GM21447 (cell line): ENCODE measurements at regions not wholly inside any gene's neighbourhood (a gene's known extent, or its start where the extent isn't known, plus 50 kb on each side); places are given as distances from the start of the nearest gene placed in this dataset.
"Not testable (repeated sequence)": the region's sequence is repeated elsewhere in the genome, so short reads cannot be mapped to it uniquely, and the experiment has no call there.

Source experiments
- ATAC-seq: cut with Tn5 transposase; IDR thresholded peaks from one replicate; pipeline ENCODE4 v1.9.1; 2021; ENCODE audit not compliant: unreplicated experiment

DNA sequence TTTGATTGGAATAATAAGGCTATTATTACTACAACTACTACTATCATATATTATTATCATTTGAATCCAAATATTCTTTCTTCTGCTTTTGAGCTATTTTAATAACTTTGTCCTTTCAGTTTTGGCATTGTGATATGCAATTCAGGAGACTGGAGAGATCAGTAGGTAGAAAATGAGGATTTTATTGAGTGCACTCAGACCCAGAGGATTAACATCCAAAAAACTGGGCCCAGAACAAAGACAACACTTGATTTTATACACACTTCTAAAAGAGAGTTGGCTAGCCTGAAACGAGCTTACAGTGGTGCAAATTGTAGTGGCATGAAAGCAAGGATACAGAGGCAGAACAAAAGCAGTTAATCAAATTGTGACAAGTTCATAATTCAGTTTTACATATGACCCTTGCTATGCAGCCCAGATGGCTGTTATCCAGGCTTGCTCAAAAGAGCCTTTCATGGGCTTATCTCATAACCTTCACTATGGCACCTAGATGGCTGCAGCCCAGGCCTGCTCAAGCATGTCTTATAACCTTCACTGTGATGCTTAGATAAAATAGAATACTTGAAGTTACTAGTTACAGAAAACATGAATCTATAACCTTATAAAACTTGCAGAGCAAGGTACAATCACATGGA is 796.3 kb upstream of the RAG2 start:
- no peak for ATAC-seq

DNA sequence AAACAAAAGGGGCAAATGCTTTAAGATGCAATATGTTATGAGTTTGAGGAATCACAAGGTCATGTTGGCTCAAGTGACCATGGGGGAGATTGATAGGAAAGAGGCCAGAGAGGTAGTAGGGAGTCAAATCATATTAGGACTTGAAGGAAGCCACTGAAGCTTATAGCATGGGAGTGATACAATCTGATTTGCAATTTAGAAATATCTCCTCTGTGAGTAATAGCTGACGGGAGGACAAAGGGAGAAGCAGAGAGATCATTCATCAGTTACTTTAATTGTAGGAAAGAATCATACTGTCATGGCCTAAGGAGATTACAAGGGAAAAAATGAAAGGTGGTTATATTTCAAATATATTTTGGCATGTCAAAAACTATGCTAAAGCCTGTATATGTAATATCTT is 793.6 kb upstream of the RAG2 start:
- no peak for ATAC-seq

DNA sequence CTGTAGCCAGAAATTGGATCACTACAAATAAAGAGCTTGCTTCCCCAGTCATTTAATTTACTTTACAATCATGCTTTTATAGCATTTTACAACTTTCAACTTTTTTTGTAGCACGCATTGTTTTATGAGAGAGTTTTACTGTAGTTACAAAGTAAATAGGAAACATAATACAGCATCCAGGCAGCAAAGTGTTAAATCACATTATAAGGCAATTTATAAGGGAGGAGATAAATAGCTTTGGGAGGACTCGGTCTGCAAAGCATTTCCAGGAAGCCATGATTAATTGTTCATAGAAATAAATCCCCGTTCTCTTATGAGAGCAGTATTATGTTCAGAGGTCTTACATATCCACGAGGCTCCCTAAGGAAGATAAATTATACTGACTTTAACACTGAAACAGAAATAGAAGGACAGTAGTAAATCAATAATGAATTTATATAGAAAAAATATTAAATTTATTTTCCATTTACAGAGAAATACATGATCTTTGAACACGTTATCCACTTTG is 792.6 kb upstream of the RAG2 start:
- no peak for ATAC-seq

DNA sequence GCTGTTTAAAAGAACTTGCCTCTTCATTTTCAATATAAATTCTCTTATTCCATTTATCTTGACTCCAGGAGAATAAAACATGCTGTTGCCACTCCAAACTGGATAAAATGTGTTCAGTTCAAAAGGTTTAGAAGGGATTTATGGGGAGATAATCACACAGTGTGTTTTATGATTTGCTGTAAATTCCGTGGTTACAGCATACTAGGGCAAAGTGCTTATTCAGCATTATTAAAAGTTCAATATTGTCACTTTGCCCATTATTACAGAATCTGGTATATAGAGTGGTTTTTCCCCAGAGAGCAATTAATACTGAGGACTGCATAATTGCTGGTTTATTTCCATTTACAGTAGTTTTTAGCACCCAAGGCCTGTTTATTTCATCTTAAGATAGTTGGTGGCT is 780.9 kb upstream of the RAG2 start:
- no peak for ATAC-seq

DNA sequence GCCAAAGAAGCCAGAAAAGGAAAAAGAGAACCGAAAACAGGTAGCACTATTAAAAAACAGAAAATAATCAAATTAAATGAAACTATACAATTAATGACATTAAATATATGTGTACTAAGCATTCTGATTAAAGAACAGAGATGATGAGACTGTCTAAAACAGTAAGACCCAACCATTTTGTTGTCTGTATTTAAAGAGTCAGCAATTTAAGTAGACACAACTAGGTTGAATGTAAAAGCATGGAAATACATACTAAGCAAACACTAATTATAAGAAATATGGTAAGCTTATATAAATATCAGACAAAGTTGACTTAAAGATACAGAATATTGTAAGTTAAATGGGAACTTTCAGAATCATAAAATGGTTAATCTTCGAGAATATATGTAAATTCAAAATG is 774.6 kb upstream of the RAG2 start:
- no peak for ATAC-seq

DNA sequence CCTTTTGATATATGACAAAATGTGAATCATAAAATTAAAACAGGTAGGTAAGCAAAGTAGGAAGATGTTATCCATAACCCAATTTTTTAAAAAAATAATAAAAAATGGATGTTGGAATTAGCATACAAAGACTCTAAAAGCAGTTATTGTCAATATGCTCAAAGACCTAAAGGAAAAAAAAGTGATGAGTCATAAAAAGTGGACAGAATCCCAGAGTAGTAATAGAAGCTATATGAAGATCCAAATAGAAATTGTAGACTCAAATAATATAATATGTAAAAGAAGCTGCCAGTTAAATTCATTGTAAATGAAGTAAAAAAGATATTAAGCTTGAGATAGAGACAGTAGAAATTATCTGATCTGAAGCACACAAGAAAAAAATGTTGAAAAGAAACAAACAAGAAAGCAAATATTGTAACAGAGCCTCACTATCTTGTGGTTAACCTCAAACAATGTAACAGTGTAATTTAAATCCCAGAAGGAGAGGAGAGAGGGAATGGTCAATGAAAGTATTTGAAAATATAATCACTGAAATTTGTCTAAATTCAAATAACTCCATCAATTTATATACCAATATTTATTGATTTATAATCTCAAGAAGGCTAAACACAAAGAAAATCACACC is 773.4 kb upstream of the RAG2 start:
- no peak for ATAC-seq

DNA sequence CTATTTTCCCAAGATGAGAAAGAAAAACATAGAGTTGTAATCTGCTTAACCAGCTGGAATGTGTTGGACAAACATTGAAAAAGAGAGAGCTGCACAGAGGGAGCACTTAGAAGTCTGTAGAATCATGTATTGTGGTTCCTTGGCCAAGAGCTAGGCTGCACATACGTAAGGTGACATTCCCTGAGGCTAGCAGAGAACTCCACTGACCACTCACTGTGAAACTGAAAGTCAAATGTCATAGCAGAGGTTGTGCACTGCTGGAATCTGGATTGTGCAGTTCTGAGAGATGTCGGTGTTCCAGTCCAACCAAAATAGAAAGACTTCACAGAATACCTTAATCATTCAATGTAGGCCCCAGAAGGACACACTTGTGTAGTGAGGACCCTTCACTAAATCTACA is 772.8 kb upstream of the RAG2 start:
- no peak for ATAC-seq

- ATAC-seq, result no peak
Observed at GRCh38 chr11:37364246-37364839, 766.3 kb upstream of the RAG2 start.

GRCh38 chr11:37353192-37353591 is 755.2 kb upstream of the RAG2 start:
- ATAC-seq, result no peak

DNA sequence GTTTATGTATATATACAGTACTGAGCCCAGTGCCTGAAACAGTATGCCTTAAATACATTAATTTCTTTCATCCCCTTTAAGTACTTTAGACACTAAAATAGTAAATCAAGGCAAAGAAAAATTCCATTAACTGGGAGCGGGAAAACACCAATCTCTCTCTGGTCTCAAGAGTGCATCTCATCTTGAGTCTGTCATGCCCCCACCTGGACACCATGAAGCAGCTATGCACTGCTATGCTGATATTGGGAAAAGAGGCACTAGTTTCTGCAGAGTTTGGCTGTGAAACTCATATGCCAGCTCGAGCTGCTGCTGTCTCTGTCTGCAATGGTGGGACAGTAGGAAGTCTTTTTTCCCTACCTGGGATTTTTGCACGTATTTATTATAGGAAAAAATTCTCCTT is 754.4 kb upstream of the RAG2 start:
- ATAC-seq, result no peak

DNA sequence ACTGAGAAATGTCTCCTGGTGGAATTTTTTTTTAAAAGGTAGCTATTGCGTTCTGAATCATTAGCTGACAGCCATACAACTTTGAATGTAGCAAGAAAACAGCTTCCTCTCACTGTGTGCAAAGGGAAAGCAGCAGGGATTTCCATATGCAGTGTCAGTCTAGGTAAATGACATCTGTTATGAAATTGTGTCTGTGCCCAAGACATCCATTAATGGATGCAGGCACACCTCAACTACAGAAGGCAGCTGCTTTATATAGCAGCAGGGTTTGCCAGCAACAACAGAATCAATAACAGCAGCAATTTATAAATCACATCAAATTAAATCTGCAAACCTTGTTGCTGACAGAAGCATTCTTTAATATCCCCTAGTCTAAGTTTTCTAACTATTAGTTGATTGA is 745.3 kb upstream of the RAG2 start:
- no peak for ATAC-seq

DNA sequence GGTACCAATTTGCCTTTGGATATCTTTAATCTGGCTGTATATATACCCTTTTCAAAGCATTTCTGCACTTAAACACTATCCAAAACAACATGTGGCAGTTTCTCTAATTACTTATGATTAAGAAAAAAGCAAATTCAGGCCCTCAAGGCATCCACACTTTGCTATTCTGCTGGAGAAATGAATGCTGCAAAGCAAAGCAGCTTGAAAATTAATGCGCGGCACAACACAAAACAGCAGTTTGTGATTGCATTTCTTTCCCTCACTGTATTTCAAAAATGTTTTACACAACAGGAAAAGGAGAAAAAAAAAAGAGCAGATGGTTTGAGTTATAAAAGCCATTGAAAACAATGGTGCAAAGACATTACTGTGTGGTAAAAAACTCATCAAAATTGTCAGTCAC is 738.4 kb upstream of the RAG2 start:
- ATAC-seq, result no peak

GRCh38 chr11:37333345-37333744 is 735.3 kb upstream of the RAG2 start:
- no peak for ATAC-seq

GRCh38 chr11:37323843-37324242 is 725.8 kb upstream of the RAG2 start:
- no peak for ATAC-seq

- ATAC-seq, result no peak
Observed at GRCh38 chr11:37322333-37323194, 724.5 kb upstream of the RAG2 start.

- no peak for ATAC-seq
Observed at GRCh38 chr11:37320921-37321320, 722.9 kb upstream of the RAG2 start.

- no peak for ATAC-seq
Observed at GRCh38 chr11:37317803-37318202, 719.8 kb upstream of the RAG2 start.

DNA sequence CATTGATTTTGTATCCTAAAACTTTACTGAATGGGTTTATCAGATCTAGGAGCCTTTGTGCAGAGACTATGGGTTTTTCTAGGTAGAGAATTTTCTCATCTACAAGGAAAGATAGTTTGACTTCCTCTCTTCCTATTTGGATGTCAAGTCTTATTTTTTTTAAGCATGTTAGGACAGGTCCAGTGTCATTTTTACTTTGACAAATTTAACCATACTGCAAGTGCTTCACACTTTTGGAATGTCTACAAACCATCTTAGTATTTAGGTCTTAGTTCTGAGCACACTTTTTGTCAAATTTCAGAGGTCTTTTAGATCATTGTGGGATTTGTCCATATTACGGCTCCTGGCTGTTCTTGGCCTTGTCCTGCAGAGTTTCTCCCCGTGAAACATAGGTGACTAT is 715.2 kb upstream of the RAG2 start:
- no peak for ATAC-seq

DNA sequence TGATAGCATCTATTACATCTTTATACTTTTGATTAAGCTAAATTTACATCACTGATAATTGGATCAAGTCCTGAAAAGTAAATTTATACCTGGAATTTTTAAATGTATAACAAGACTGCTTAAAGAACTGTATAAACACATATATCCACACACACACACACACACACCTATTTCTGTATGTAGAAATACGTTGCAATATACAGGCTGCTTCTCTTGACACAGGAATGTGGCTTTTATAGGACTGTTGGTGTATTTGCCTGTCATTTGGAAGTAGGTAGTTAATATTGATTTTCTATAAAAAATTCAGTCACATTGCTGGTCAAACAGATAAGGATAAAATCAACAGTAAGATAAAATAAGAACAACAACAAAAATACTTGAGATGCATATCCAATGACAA is 708.5 kb upstream of the RAG2 start:
- ATAC-seq, result no peak

GRCh38 chr11:37301405-37301804 is 703.4 kb upstream of the RAG2 start:
- not testable (repeated sequence) for ATAC-seq

DNA sequence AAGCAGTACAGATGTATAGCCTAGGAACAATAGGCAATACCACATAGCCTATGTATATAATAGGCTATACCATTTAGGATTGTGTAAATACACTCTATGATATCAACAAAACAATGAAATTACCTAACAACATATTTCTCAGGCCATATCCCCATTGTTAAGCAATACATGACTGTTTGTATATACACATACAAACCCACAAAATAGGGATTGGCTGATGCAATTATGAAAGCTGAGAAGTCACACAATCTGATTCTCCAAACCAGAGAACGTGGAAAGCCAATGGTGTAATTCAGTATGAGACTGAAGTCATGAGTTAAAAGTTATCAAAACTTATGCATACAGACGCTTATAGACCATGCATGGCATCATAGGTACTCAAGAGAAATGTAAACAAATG is 700.1 kb upstream of the RAG2 start:
- ATAC-seq, result no peak

DNA sequence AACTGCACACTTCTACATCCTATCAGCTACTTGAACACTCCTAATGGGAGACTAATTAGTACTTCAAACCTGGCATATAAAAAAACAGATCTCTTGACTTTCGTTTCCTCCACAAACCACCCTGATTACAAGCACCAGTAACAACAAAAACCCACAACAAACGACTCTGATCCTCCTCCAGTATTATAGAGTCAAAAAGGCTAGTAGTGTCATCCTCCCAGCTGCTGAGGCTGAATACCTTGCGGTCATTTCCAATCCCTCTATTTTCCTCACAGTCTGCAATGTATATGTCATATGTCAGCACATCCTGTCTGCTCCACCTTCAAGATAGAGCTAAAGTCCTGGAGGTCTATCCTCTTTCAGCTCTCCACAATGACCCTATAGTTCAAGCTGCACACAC is 688.9 kb upstream of the RAG2 start:
- no peak for ATAC-seq
